ENCODE measurements at regions not wholly inside any gene's neighbourhood (a gene's known extent, or its start where the extent isn't known, plus 50 kb on each side); places are given as distances from the start of the nearest gene placed in this dataset.

- no peak; the same call in 1 of the 2 replicates for TF ChIP-seq CTCF (conservative IDR thresholded peaks at IDR 0.05)
- TF ChIP-seq ZFX (IDR thresholded peaks at IDR 0.05), result no peak
- no peak overlapping the region for H3K27ac ChIP-seq
Measured at GRCh38 chr15:62528505-62528904, 363.4 kb upstream of the C2CD4B start.

- no peak overlapping the region for H3K27ac ChIP-seq
- no peak for TF ChIP-seq ZFX (IDR thresholded peaks at IDR 0.05)
- no peak for TF ChIP-seq CTCF (conservative IDR thresholded peaks at IDR 0.05)
Measured at GRCh38 chr15:62532367-62532766, 367.3 kb upstream of the C2CD4B start.

GRCh38 chr15:62533687-62534086 lies 368.6 kb upstream of the C2CD4B start:
- no peak for TF ChIP-seq CTCF (conservative IDR thresholded peaks at IDR 0.05)
- TF ChIP-seq ZFX (IDR thresholded peaks at IDR 0.05), result no peak
- no peak overlapping the region for H3K27ac ChIP-seq

- H3K27ac ChIP-seq, result no peak overlapping the region
Measured at GRCh38 chr15:62534996-62535395, 369.9 kb upstream of the C2CD4B start.

GRCh38 chr15:62539236-62539635 lies 374.2 kb upstream of the C2CD4B start:
- TF ChIP-seq CTCF (conservative IDR thresholded peaks at IDR 0.05), result no peak
- no peak for TF ChIP-seq ZFX (IDR thresholded peaks at IDR 0.05)

More at GRCh38 chr15:62534996-62535395, 369.9 kb upstream of the C2CD4B start:
- TF ChIP-seq CTCF (conservative IDR thresholded peaks at IDR 0.05) (no peak), ZFX (IDR thresholded peaks at IDR 0.05) (no peak)

GRCh38 chr15:62541250-62541649 lies 376.2 kb upstream of the C2CD4B start:
- H3K27ac ChIP-seq, result no peak overlapping the region
- TF ChIP-seq CTCF (conservative IDR thresholded peaks at IDR 0.05) (no peak), ZFX (IDR thresholded peaks at IDR 0.05) (no peak)

More at GRCh38 chr15:62539236-62539635, 374.2 kb upstream of the C2CD4B start:
- no peak overlapping the region for H3K27ac ChIP-seq

- H3K27ac ChIP-seq, result no peak overlapping the region
Measured at GRCh38 chr15:62541846-62542245, 376.8 kb upstream of the C2CD4B start.

More at GRCh38 chr15:62541846-62542245, 376.8 kb upstream of the C2CD4B start:
- TF ChIP-seq ZFX (IDR thresholded peaks at IDR 0.05), result no peak
- TF ChIP-seq CTCF (conservative IDR thresholded peaks at IDR 0.05), result no peak
